HG03565 (cell line): ENCODE measurements at regions not wholly inside any gene's neighbourhood (a gene's known extent, or its start where the extent isn't known, plus 50 kb on each side); places are given as distances from the start of the nearest gene placed in this dataset.
"Not testable (repeated sequence)": the region's sequence is repeated elsewhere in the genome, so short reads cannot be mapped to it uniquely, and the experiment has no call there.

Source experiments
- ATAC-seq: cut with Tn5 transposase; IDR thresholded peaks from one replicate; pipeline ENCODE4 v1.9.1; 2021; ENCODE audit warnings: mild to moderate bottlenecking, moderate library complexity; ENCODE audit not compliant: unreplicated experiment

- ATAC-seq, result no peak
Observed at GRCh38 chr15:66864086-66864830, 162.2 kb downstream of the SMAD6 start.

- no peak for ATAC-seq
Observed at GRCh38 chr15:66864871-66865281, 162.8 kb downstream of the SMAD6 start.

- no peak for ATAC-seq
Observed at GRCh38 chr15:66865622-66866611, 163.9 kb downstream of the SMAD6 start.

- ATAC-seq, result no peak
Observed at GRCh38 chr15:66866656-66867055, 164.6 kb downstream of the SMAD6 start.

- ATAC-seq, result no peak
Observed at GRCh38 chr15:66868918-66869317, 166.9 kb downstream of the SMAD6 start.

- no peak for ATAC-seq
Observed at GRCh38 chr15:66870880-66871388, 168.9 kb downstream of the SMAD6 start.

- ATAC-seq, result no peak
Observed at GRCh38 chr15:66872405-66872804, 170.4 kb downstream of the SMAD6 start.

- ATAC-seq, result not testable (repeated sequence)
Observed at GRCh38 chr15:66873331-66873730, 171.3 kb downstream of the SMAD6 start.

- ATAC-seq, result no peak
Observed at GRCh38 chr15:66873856-66874255, 171.8 kb downstream of the SMAD6 start.

- no peak for ATAC-seq
Observed at GRCh38 chr15:66875588-66876420, 173.8 kb downstream of the SMAD6 start.

GRCh38 chr15:66876421-66876730 is 174.3 kb downstream of the SMAD6 start:
- ATAC-seq, result no peak

- ATAC-seq, result no peak
Observed at GRCh38 chr15:66876731-66877476, 174.9 kb downstream of the SMAD6 start.

- ATAC-seq, result no peak
Observed at GRCh38 chr15:66877477-66878271, 175.6 kb downstream of the SMAD6 start.

- ATAC-seq, result no peak
Observed at GRCh38 chr15:66878761-66879160, 176.7 kb downstream of the SMAD6 start.

GRCh38 chr15:66879531-66880368 is 177.7 kb downstream of the SMAD6 start:
- ATAC-seq, result no peak

- no peak for ATAC-seq
Observed at GRCh38 chr15:66880380-66881155, 178.5 kb downstream of the SMAD6 start.

- ATAC-seq, result no peak
Observed at GRCh38 chr15:66881173-66881905, 179.3 kb downstream of the SMAD6 start.
